OCI-LY7 (cell line): ENCODE measurements at regions not wholly inside any gene's neighbourhood (a gene's known extent, or its start where the extent isn't known, plus 50 kb on each side); places are given as distances from the start of the nearest gene placed in this dataset.

ENCODE experiments used
- BruUV-seq: library from RNA; stranded (reverse); fragments of 400-500 nt; replicated peaks from 2 replicates; lab custom pipeline; 2021; lab: Mats Ljungman, UMichigan
- CTCF ChIA-PET: fragments of 300-600 bp; sonication (Branson Sonifier 250); formaldehyde crosslinking; loops from one replicate; lab custom pipeline; 2022; ENCODE audit warnings: antibody characterized with exemption; ENCODE audit not compliant: unreplicated experiment; lab: Charles Lee
- POLR2A ChIA-PET: fragments of 300-600 bp; sonication (Branson Sonifier 250); formaldehyde crosslinking; loops from one replicate; lab custom pipeline; 2022; ENCODE audit warnings: antibody characterized with exemption; lab: Charles Lee
- DNase-seq: peaks from one replicate; pipeline ENCODE4 v3.0.0-alpha.2; 2015; ENCODE audit warnings: low spot score
- H2AFZ ChIP-seq: fragments of 200-600 bp; sonication (generic), shearing (Covaris generic); 2 replicates; pipeline ENCODE4 v1.6.1; 2014; ENCODE audit warnings: mild to moderate bottlenecking, antibody characterized with exemption, low read length, moderate library complexity
- H3K27ac ChIP-seq: fragments of 200-600 bp; sonication (generic); 2 replicates; pipeline ENCODE4 v1.5.1; 2014; ENCODE audit warnings: mixed run types, low read depth, mild to moderate bottlenecking, moderate library complexity, low read length, inconsistent platforms; ENCODE audit not compliant: poor library complexity, severe bottlenecking
- H3K36me3 ChIP-seq: fragments of 200-600 bp; sonication (generic); 2 replicates; pipeline ENCODE4 v1.6.1; 2014; ENCODE audit warnings: mild to moderate bottlenecking, antibody characterized with exemption, low read length, moderate library complexity, mixed read lengths; ENCODE audit not compliant: insufficient read depth
- H3K4me1 ChIP-seq: fragments of 200-600 bp; sonication (generic); 2 replicates; pipeline ENCODE4 v1.5.1; 2014; ENCODE audit warnings: mild to moderate bottlenecking, low read length; ENCODE audit not compliant: insufficient read depth, poor library complexity, severe bottlenecking
- H3K4me2 ChIP-seq: fragments of 200-600 bp; sonication (generic); 2 replicates; pipeline ENCODE4 v1.6.1; 2014; ENCODE audit warnings: mild to moderate bottlenecking, low read length
- H3K4me3 ChIP-seq: fragments of 200-600 bp; sonication (generic); 2 replicates; pipeline ENCODE4 v1.5.1; 2014; ENCODE audit warnings: mild to moderate bottlenecking, low read depth, low read length; ENCODE audit not compliant: poor library complexity, severe bottlenecking
- H3K79me2 ChIP-seq: fragments of 200-600 bp; sonication (generic); 2 replicates; pipeline ENCODE4 v1.6.1; 2016; ENCODE audit warnings: low read depth, mild to moderate bottlenecking, low read length, moderate library complexity, mixed read lengths; ENCODE audit not compliant: insufficient read depth
- H3K9me2 ChIP-seq: fragments of 200-600 bp; sonication (generic); 2 replicates; pipeline ENCODE4 v1.6.1; 2016; ENCODE audit warnings: mild to moderate bottlenecking, low read length, mixed read lengths; ENCODE audit not compliant: insufficient read depth
- H3K9me3 ChIP-seq: fragments of 200-600 bp; sonication (generic); 2 replicates; pipeline ENCODE4 v1.6.1; 2014; ENCODE audit warnings: mild to moderate bottlenecking, mixed run types, low read length, mixed read lengths
- H4K20me1 ChIP-seq: fragments of 200-600 bp; sonication (generic); 2 replicates; pipeline ENCODE4 v1.6.1; 2014; ENCODE audit warnings: mild to moderate bottlenecking, antibody characterized with exemption, low read length, moderate library complexity, mixed read lengths; ENCODE audit not compliant: insufficient read depth
- EZH2phosphoT487 ChIP-seq: fragments of 200-600 bp; sonication (generic); IDR thresholded peaks from 2 replicates; pipeline ENCODE4 v1.6.1; 2018; ENCODE audit warnings: low read depth, borderline replicate concordance, mild to moderate bottlenecking, mixed run types, antibody characterized with exemption, low read length, moderate library complexity, mixed read lengths
- intact Hi-C: fragments of 100-400 bp; cut with micrococcal nuclease; formaldehyde crosslinking; loops from one replicate; pipeline ENCODE4 v1.10.0; 2022; ENCODE audit not compliant: unreplicated experiment
- TF ChIP-seq, protein P1 (sequence below): fragments of 200-600 bp; sonication (generic); conservative IDR thresholded peaks from 2 replicates; pipeline ENCODE4 v1.5.1; 2014; ENCODE audit warnings: mild to moderate bottlenecking, antibody characterized with exemption, low read length, moderate library complexity, mixed read lengths

DNA sequence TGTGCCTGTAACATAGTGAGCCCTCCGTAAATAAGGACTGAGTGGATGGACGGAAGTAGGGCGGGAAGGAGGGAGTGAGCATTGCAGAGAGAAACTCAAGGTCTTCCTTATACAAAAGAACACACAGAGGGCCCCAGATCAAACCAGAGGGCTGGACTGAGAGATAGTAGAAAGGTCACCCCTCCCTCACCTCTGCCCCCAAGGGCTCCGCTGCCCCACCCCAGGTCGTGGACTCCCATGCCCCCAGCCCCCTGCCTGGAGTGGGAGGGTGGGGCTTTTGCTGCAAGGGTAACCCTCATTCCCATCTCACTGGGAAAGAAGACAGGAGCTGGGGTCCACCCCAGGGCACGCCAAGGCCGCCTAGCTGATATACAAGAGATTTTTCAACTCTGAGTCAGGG is 157.0 kb downstream of the MN1 start:
- ChIA-PET POLR2A (no interaction called here), CTCF (no interaction called here)
- H3K9me2 ChIP-seq = no peaks in the 10 kb centered on the region

DNA sequence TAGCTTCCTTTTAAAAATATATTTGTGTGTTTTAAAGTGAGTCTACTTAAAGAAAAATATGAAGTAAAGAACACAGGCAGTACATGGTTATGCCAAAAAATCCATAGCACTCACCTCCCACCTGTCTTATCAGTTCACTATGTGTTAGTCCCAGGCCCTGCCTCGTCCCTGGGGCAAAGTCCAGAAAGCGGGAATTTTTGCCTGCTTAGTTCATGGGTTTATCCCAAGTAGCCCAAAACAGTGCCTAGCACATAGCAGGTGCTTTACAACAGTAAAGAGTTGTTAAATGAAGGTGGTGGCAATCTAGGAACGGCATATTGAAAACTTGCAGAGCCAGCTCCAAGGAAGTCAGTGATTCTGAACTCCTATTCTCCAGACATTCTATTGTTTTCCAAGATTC is 154.0 kb downstream of the MN1 start:
- no peak overlapping the region for H3K4me2 ChIP-seq
- H3K4me1 ChIP-seq = no peaks in the 10 kb centered on the region
- no peak overlapping the region for H3K4me3 ChIP-seq
- BruUV-seq = no TSS peak
- H3K36me3 ChIP-seq = no peaks in the 10 kb centered on the region
- H3K9me2 ChIP-seq = no peaks in the 10 kb centered on the region
- DNase-seq = no peak
- ChIA-PET POLR2A (no interaction called here), CTCF (no interaction called here)
- H4K20me1 ChIP-seq = no peaks in the 10 kb centered on the region
- H3K9me3 ChIP-seq = no peaks in the 10 kb centered on the region
- H3K79me2 ChIP-seq = no peaks in the 10 kb centered on the region
- H3K27ac ChIP-seq = no peak overlapping the region
- intact Hi-C loops = no loop called here
- no peak overlapping the region for H2AFZ ChIP-seq
- TF ChIP-seq EZH2phosphoT487 = no peak
- TF ChIP-seq, protein P1, sequence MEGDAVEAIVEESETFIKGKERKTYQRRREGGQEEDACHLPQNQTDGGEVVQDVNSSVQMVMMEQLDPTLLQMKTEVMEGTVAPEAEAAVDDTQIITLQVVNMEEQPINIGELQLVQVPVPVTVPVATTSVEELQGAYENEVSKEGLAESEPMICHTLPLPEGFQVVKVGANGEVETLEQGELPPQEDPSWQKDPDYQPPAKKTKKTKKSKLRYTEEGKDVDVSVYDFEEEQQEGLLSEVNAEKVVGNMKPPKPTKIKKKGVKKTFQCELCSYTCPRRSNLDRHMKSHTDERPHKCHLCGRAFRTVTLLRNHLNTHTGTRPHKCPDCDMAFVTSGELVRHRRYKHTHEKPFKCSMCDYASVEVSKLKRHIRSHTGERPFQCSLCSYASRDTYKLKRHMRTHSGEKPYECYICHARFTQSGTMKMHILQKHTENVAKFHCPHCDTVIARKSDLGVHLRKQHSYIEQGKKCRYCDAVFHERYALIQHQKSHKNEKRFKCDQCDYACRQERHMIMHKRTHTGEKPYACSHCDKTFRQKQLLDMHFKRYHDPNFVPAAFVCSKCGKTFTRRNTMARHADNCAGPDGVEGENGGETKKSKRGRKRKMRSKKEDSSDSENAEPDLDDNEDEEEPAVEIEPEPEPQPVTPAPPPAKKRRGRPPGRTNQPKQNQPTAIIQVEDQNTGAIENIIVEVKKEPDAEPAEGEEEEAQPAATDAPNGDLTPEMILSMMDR = no peak

More for the DNA sequence above, 157.0 kb downstream of the MN1 start:
- TF ChIP-seq, protein P1 = no peak
- H3K4me3 ChIP-seq = no peak overlapping the region
- intact Hi-C loops = no loop called here
- no peaks in the 10 kb centered on the region for H3K9me3 ChIP-seq
- no peaks in the 10 kb centered on the region for H3K36me3 ChIP-seq
- no peaks in the 10 kb centered on the region for H4K20me1 ChIP-seq
- H2AFZ ChIP-seq = no peak overlapping the region
- no peak for DNase-seq
- H3K4me1 ChIP-seq = no peaks in the 10 kb centered on the region
- no peak overlapping the region for H3K4me2 ChIP-seq
- H3K79me2 ChIP-seq = no peaks in the 10 kb centered on the region
- no TSS peak for BruUV-seq
- no peak overlapping the region for H3K27ac ChIP-seq

DNA sequence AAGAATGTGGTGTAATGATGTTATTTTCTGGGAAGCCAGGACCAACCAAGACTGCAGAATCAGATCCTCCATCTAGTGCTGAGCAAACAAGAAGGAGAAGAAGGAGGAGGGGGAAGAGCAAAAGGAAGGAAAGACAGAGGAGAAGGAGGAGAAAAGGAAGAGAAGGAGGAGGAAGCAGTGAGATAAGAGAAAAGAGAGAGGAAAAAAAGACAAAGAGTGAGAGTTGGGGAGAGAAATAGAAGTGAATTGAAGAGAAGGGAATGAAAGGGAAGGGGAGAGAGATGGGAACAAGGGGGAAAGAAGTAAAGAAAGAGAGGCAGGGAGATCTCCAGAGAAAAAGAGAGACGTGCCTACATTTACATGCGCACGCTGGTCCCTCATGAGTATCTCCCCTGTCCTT is 153.5 kb downstream of the MN1 start:
- intact Hi-C loops = no loop called here
- no peak overlapping the region for H3K27ac ChIP-seq
- POLR2A ChIA-PET = no interaction called here
- H3K4me1 ChIP-seq = no peaks in the 10 kb centered on the region
- H3K4me3 ChIP-seq = no peak overlapping the region
- H3K9me2 ChIP-seq = no peaks in the 10 kb centered on the region
- CTCF ChIA-PET = no interaction called here
- no peak overlapping the region for H3K4me2 ChIP-seq
- no peaks in the 10 kb centered on the region for H4K20me1 ChIP-seq
- no peaks in the 10 kb centered on the region for H3K79me2 ChIP-seq
- no peaks in the 10 kb centered on the region for H3K36me3 ChIP-seq
- H2AFZ ChIP-seq = no peak overlapping the region
- no peaks in the 10 kb centered on the region for H3K9me3 ChIP-seq
- no peak for DNase-seq
- BruUV-seq = no TSS peak
- TF ChIP-seq EZH2phosphoT487 = no peak
- TF ChIP-seq, protein P1 = no peak
